M059J (cell line): ENCODE measurements at regions not wholly inside any gene's neighbourhood (a gene's known extent, or its start where the extent isn't known, plus 50 kb on each side); places are given as distances from the start of the nearest gene placed in this dataset.

Experiments
- DNase-seq: peaks from one replicate; pipeline ENCODE4 v3.0.0-alpha.2; 2012; ENCODE audit warnings: low read depth

GRCh38 chr2:119049968-119050704 lies 108.1 kb downstream of the MARCO start:
- DNase-seq, result peak; percentile 4
